ENCODE measurements at regions not wholly inside any gene's neighbourhood (a gene's known extent, or its start where the extent isn't known, plus 50 kb on each side); places are given as distances from the start of the nearest gene placed in this dataset.
A peak's percentile ranks its signal among the peaks of the same experiment; 100 is the strongest.

GRCh38 chr13:33723365-33723764 lies 94.6 kb upstream of the RFC3 start:
- TF ChIP-seq, protein P1, sequence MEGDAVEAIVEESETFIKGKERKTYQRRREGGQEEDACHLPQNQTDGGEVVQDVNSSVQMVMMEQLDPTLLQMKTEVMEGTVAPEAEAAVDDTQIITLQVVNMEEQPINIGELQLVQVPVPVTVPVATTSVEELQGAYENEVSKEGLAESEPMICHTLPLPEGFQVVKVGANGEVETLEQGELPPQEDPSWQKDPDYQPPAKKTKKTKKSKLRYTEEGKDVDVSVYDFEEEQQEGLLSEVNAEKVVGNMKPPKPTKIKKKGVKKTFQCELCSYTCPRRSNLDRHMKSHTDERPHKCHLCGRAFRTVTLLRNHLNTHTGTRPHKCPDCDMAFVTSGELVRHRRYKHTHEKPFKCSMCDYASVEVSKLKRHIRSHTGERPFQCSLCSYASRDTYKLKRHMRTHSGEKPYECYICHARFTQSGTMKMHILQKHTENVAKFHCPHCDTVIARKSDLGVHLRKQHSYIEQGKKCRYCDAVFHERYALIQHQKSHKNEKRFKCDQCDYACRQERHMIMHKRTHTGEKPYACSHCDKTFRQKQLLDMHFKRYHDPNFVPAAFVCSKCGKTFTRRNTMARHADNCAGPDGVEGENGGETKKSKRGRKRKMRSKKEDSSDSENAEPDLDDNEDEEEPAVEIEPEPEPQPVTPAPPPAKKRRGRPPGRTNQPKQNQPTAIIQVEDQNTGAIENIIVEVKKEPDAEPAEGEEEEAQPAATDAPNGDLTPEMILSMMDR (IDR thresholded peaks at IDR 0.05; ENCODE audit: borderline replicate concordance, insufficient read depth, low read depth, low read length) = no peak
- H3K4me3 ChIP-seq (ENCODE audit: low read depth, low read length) = no peak overlapping the region

DNA sequence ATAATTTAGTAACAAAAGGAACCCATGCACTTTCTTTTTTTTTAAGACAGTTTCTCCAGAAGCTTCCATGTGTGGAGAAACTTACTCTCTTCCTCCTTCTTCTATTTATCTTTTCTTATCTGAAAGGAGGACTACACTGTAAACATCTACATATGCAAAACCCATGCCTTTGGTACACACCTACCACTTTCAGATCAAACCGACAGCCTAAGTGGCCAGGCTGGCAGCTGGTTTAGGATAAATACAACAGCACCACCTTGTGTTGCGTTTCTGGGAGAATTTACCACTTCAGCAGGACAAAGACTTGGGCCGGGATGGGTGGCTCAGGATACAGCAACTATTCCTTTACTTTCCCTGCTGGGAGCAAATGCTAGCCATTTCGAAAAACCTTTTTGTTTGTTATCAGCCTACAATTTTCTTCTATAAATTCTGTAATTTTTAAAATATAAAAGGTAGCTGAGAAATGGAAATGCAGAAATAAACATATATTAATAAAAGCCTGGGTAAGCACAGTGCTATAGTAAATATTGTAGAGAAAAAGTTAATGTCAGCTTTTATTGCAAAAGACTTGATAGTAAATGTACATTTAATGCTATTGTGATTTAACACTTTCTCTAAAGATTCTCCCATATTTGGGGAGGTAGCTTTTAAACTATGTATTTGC lies 94.0 kb upstream of the RFC3 start:
- no peak overlapping the region for H3K4me3 ChIP-seq (ENCODE audit: low read depth, low read length)
- TF ChIP-seq, protein P1 (IDR thresholded peaks at IDR 0.05; ENCODE audit: borderline replicate concordance, insufficient read depth, low read depth, low read length) = peak; percentile 51; the same call in 1 of the 2 replicates

- no peak overlapping the region for H3K4me3 ChIP-seq (ENCODE audit: low read depth, low read length)
- TF ChIP-seq, protein P1 (IDR thresholded peaks at IDR 0.05; ENCODE audit: borderline replicate concordance, insufficient read depth, low read depth, low read length) = no peak
Observed at GRCh38 chr13:33725340-33725739, 92.6 kb upstream of the RFC3 start.

DNA sequence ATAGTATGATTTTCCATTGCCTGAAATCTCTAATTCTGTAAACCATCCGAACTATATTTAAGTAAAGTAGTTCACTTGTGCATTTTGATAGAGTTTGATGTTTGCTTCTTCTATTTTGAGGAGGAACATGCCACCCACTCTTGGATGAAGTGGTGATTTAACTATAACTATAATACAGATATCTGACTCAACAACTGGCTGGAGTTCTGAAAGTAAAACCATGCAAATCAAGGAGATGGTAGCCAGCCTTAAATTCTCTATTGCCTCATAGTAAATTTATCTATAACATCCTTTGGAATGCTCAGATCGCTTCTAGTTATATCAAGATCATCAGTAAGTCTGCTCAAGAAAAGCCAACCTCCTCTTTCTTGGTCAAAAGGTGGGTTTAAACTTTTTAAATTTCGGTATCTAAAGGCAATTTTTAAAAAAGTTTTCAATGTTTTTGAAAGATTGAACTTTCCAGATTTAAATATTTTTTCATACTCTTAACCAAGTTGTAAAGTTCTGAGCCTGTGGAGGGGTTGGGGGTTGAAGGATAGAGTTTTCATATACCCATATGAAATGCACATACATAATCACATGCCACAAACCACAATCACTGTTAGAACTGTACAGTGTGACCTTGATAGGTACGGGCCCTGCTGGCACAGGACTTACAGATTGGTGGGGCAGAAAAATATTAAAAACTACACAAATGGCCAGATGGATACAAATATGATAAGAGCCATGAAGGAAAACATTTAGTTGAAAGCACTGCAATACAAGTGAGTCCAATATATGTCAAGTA lies 90.5 kb upstream of the RFC3 start:
- TF ChIP-seq, protein P1 (IDR thresholded peaks at IDR 0.05; ENCODE audit: borderline replicate concordance, insufficient read depth, low read depth, low read length) = no peak
- H3K4me3 ChIP-seq (ENCODE audit: low read depth, low read length) = no peak overlapping the region

DNA sequence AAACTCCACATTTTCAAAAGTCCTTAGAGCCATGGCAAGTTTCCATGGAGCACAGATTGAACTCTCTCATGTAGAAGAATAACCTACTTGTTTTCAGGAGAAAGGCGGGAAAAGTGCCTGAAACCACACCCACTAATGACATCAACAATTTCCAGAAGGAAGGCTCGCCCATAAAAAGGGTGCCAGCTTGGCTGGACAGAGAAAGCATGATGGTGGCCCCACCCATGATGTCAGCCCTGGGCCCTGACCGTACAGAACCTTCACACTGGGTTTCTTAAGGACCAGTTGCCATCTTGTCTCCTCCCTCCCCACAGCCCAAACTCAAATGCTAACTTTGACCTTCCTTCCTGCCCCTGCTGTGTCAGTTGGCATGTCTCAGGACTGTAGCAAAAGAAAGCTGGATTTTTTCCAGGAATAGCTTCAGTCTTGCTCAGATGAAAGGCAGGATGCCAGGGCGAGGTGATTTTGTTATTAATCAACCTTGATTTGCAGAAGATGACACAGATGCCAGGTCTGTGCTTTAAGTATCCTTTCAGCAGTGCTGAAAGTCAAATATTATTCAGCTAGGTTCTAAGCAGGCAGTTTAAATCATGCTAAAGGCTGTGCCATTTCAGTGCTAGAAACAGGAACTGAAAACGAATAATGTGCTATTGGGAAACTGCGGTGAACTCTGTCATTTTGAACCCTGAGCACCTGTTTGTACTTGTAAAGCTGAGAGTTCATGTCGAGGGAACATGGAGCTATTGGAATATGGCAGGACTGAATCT lies 89.5 kb upstream of the RFC3 start:
- no peak overlapping the region for H3K4me3 ChIP-seq (ENCODE audit: low read depth, low read length)
- TF ChIP-seq, protein P1 (IDR thresholded peaks at IDR 0.05; ENCODE audit: borderline replicate concordance, insufficient read depth, low read depth, low read length) = no peak

DNA sequence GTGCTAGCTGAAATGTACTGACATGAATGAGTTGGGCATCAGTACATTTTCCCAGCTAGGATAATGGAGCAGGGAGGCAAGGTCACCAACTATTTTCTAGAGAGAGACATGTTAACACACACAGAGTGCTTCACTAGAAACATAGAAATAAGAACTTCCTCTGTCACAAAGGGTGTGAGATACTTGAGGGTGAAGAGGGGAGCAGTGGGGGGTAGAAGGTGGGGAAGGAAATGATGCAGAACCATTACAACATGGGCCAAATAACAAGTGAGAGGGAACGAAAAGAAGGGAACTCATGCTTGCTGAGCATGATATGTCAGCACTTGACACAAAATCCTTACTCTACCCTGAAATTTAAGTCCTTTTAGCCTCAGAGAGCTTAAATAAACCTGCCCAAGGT lies 87.8 kb upstream of the RFC3 start:
- TF ChIP-seq, protein P1 (IDR thresholded peaks at IDR 0.05; ENCODE audit: borderline replicate concordance, insufficient read depth, low read depth, low read length) = no peak
- no peak overlapping the region for H3K4me3 ChIP-seq (ENCODE audit: low read depth, low read length)

Data from GM12875 (cell line).